GM23338 (cell line): ENCODE measurements at regions not wholly inside any gene's neighbourhood (a gene's known extent, or its start where the extent isn't known, plus 50 kb on each side); places are given as distances from the start of the nearest gene placed in this dataset.

Experiments used
- ATAC-seq: fragments of 200-7000 bp; cut with Tn5 transposase; 3 replicates; pipeline ENCODE4 v1.9.1; 2020
- DNase-seq: peaks from one replicate; pipeline ENCODE4 v3.0.0-alpha.2; 2015; ENCODE audit warnings: low spot score
- H2AFZ ChIP-seq: fragments of 200-600 bp; sonication (generic); 2 replicates; pipeline ENCODE4 v1.8.0; 2016; ENCODE audit warnings: antibody characterized with exemption, mild to moderate bottlenecking, moderate library complexity
- H3F3A ChIP-seq: fragments of 200-600 bp; sonication (generic); replicated peaks from 2 replicates; pipeline ENCODE4 v1.8.0; 2017; ENCODE audit warnings: antibody characterized with exemption, mixed run types, low read depth
- H3K27ac ChIP-seq: fragments of 200-600 bp; sonication (generic); 2 replicates; pipeline ENCODE4 v1.6.1; 2016; ENCODE audit warnings: low read depth
- H3K27me3 ChIP-seq: fragments of 200-600 bp; sonication (generic); 2 replicates; pipeline ENCODE4 v1.8.0; 2016; ENCODE audit warnings: mild to moderate bottlenecking, mixed run types, moderate library complexity; ENCODE audit not compliant: insufficient read depth
- H3K36me3 ChIP-seq: fragments of 200-600 bp; sonication (generic); 2 replicates; pipeline ENCODE4 v1.8.0; 2016; ENCODE audit warnings: mild to moderate bottlenecking; ENCODE audit not compliant: insufficient read depth
- H3K4me1 ChIP-seq: fragments of 200-600 bp; sonication (generic); 2 replicates; pipeline ENCODE4 v1.8.0; 2016; ENCODE audit warnings: mild to moderate bottlenecking, moderate library complexity; ENCODE audit not compliant: insufficient read depth
- H3K4me2 ChIP-seq: fragments of 200-600 bp; sonication (generic); 2 replicates; pipeline ENCODE4 v1.7.1; 2017; ENCODE audit warnings: mixed run types
- H3K4me3 ChIP-seq: fragments of 200-600 bp; sonication (generic); 2 replicates; pipeline ENCODE4 v1.6.1; 2016; ENCODE audit warnings: mixed run types
- H3K79me2 ChIP-seq: fragments of 200-600 bp; sonication (generic); replicated peaks from 2 replicates; pipeline ENCODE4 v1.8.0; 2017; ENCODE audit warnings: mild to moderate bottlenecking; ENCODE audit not compliant: insufficient read depth
- H3K9me2 ChIP-seq: fragments of 200-600 bp; sonication (generic); 2 replicates; pipeline ENCODE4 v1.8.0; 2017; ENCODE audit not compliant: insufficient read depth
- H4K20me1 ChIP-seq: fragments of 200-600 bp; sonication (generic); replicated peaks from 2 replicates; pipeline ENCODE4 v1.8.0; 2017; ENCODE audit warnings: mild to moderate bottlenecking; ENCODE audit not compliant: insufficient read depth
- H3K27ac Mint-ChIP-seq: 2 replicates; pipeline ENCODE4 v1.8.0; 2020; ENCODE audit warnings: inconsistent platforms, mild to moderate bottlenecking, moderate library complexity, mixed read lengths
- H3K27me3 Mint-ChIP-seq: 3 replicates; pipeline ENCODE4 v1.8.0; 2022; ENCODE audit warnings: low read depth, mild to moderate bottlenecking, moderate library complexity, mixed read lengths, inconsistent platforms; ENCODE audit not compliant: insufficient read depth, poor library complexity
- H3K36me3 Mint-ChIP-seq: 3 replicates; pipeline ENCODE4 v1.8.0; 2021; ENCODE audit warnings: low read depth, mild to moderate bottlenecking, inconsistent platforms, moderate library complexity, mixed read lengths
- H3K4me1 Mint-ChIP-seq: 3 replicates; pipeline ENCODE4 v1.8.0; 2020; ENCODE audit warnings: mild to moderate bottlenecking, inconsistent platforms, mixed read lengths
- H3K4me3 Mint-ChIP-seq: 3 replicates; pipeline ENCODE4 v1.8.0; 2021; ENCODE audit warnings: moderate library complexity, mild to moderate bottlenecking, inconsistent platforms, mixed read lengths
- H3K9me3 Mint-ChIP-seq: 3 replicates; pipeline ENCODE4 v1.8.0; 2020; ENCODE audit warnings: moderate library complexity, mild to moderate bottlenecking, inconsistent platforms, mixed read lengths
- ETS1 ChIP-seq: IDR thresholded peaks from 2 replicates; pipeline ENCODE4 v1.6.1; 2016; ENCODE audit warnings: antibody characterized with exemption
- NANOG ChIP-seq: IDR thresholded peaks from 2 replicates; pipeline ENCODE4 v1.6.1; 2016; ENCODE audit warnings: antibody characterized with exemption, borderline replicate concordance
- ZNF462 ChIP-seq: fragments of 250-450 bp; sonication (Bioruptor Pico); IDR thresholded peaks from 2 replicates; pipeline ENCODE4 v1.5.0; 2020; ENCODE audit warnings: mild to moderate bottlenecking, moderate library complexity

GRCh38 chr13:109626386-109627171, 159.8 kb downstream of the IRS2 start (continued):
- no peak for TF ChIP-seq ZNF462 (CRISPR knock-in tag)

GRCh38 chr13:109625156-109625555, 161.2 kb downstream of the IRS2 start:
- no peak overlapping the region for H3K27ac ChIP-seq
- no peaks in the 10 kb centered on the region for H3K79me2 ChIP-seq
- Mint-ChIP-seq H3K4me3 (no peak overlapping the region), H3K9me3 (no peaks in the 10 kb centered on the region), H3K36me3 (no peaks in the 10 kb centered on the region), H3K27me3 (peaks cover 3% of the 10 kb centered on the region), H3K4me1 (peaks cover 18% of the 10 kb centered on the region), H3K27ac (no peak overlapping the region)
- H3F3A ChIP-seq, result no peaks in the 10 kb centered on the region
- no peak for TF ChIP-seq NANOG
- no peak for TF ChIP-seq ZNF462 (CRISPR knock-in tag)
- no peak for TF ChIP-seq ETS1
- DNase-seq, result no peak
- H3K4me3 ChIP-seq, result no peak overlapping the region
- no peaks in the 10 kb centered on the region for H3K9me2 ChIP-seq
- 0 out of 2 replicates have a peak, but pooled peaks cover 5% of the 10 kb centered on the region for H3K4me1 ChIP-seq
- H4K20me1 ChIP-seq, result no peaks in the 10 kb centered on the region
- H2AFZ ChIP-seq, result no peak overlapping the region
- H3K27me3 ChIP-seq, result no peaks in the 10 kb centered on the region
- no peak overlapping the region for H3K4me2 ChIP-seq
- H3K36me3 ChIP-seq, result no peaks in the 10 kb centered on the region
- ATAC-seq, result no peak
